ENCODE measurements at regions not wholly inside any gene's neighbourhood (a gene's known extent, or its start where the extent isn't known, plus 50 kb on each side); places are given as distances from the start of the nearest gene placed in this dataset.
"Not testable (repeated sequence)": the region's sequence is repeated elsewhere in the genome, so short reads cannot be mapped to it uniquely, and the experiment has no call there.

- H3K27ac ChIP-seq (ENCODE audit: low read depth, low read length), result no peak overlapping the region
- H3K27me3 ChIP-seq (ENCODE audit: control insufficient read depth, insufficient read depth, low read length), result no peaks in the 10 kb centered on the region
- H3K4me1 ChIP-seq (ENCODE audit: control insufficient read depth, insufficient read depth, low read length), result no peaks in the 10 kb centered on the region
- no peaks in the 10 kb centered on the region for H3K36me3 ChIP-seq (ENCODE audit: control insufficient read depth, insufficient read depth, low read length)
- H3K4me3 ChIP-seq (ENCODE audit: low read depth, low read length), result no peak overlapping the region
- H3K9me3 ChIP-seq (ENCODE audit: control insufficient read depth, insufficient read depth, low read length), result no peaks in the 10 kb centered on the region
- DNase-seq (ENCODE audit: low read depth in 4 of 6, low spot score in 6 of 6), result no peak
- WGBS (ENCODE audit: insufficient coverage), result 43% methylated on average over 1 of the region's 2 CpGs
Measured at GRCh38 chr6:76770281-76770680, 693.0 kb downstream of the HTR1B start.

- Histone ChIP-seq H3K27ac (ENCODE audit: low read depth, low read length) (no peak overlapping the region), H3K4me1 (ENCODE audit: control insufficient read depth, insufficient read depth, low read length) (no peaks in the 10 kb centered on the region), H3K36me3 (ENCODE audit: control insufficient read depth, insufficient read depth, low read length) (no peaks in the 10 kb centered on the region), H3K4me3 (ENCODE audit: low read depth, low read length) (no peak overlapping the region), H3K27me3 (ENCODE audit: control insufficient read depth, insufficient read depth, low read length) (no peaks in the 10 kb centered on the region), H3K9me3 (ENCODE audit: control insufficient read depth, insufficient read depth, low read length) (no peaks in the 10 kb centered on the region)
- no CpG with 5 or more reads among the region's 2 CpGs for whole genome bisulfite sequencing (ENCODE audit: insufficient coverage)
- no peak for DNase-seq (ENCODE audit: low read depth in 4 of 6, low spot score in 6 of 6)
Measured at GRCh38 chr6:76768556-76768955, 694.7 kb downstream of the HTR1B start.

GRCh38 chr6:76764057-76764456 is 691.6 kb upstream of the IMPG1 start:
- no peaks in the 10 kb centered on the region for H3K36me3 ChIP-seq (ENCODE audit: control insufficient read depth, insufficient read depth, low read length)
- H3K27ac ChIP-seq (ENCODE audit: low read depth, low read length), result no peak overlapping the region
- no peaks in the 10 kb centered on the region for H3K27me3 ChIP-seq (ENCODE audit: control insufficient read depth, insufficient read depth, low read length)
- no peak for DNase-seq (ENCODE audit: low read depth in 4 of 6, low spot score in 6 of 6)
- no peaks in the 10 kb centered on the region for H3K4me1 ChIP-seq (ENCODE audit: control insufficient read depth, insufficient read depth, low read length)
- no peaks in the 10 kb centered on the region for H3K9me3 ChIP-seq (ENCODE audit: control insufficient read depth, insufficient read depth, low read length)
- no CpG with 5 or more reads among the region's 2 CpGs for WGBS (ENCODE audit: insufficient coverage)
- no peak overlapping the region for H3K4me3 ChIP-seq (ENCODE audit: low read depth, low read length)

- Histone ChIP-seq H3K27ac (ENCODE audit: low read depth, low read length) (no peak overlapping the region), H3K4me3 (ENCODE audit: low read depth, low read length) (no peak overlapping the region), H3K27me3 (ENCODE audit: control insufficient read depth, insufficient read depth, low read length) (no peaks in the 10 kb centered on the region), H3K36me3 (ENCODE audit: control insufficient read depth, insufficient read depth, low read length) (no peaks in the 10 kb centered on the region), H3K9me3 (ENCODE audit: control insufficient read depth, insufficient read depth, low read length) (no peaks in the 10 kb centered on the region), H3K4me1 (ENCODE audit: control insufficient read depth, insufficient read depth, low read length) (no peaks in the 10 kb centered on the region)
- WGBS (ENCODE audit: insufficient coverage), result 89% methylated on average over 1 of the region's 2 CpGs
- no peak for DNase-seq (ENCODE audit: low read depth in 4 of 6, low spot score in 6 of 6)
Measured at GRCh38 chr6:76752841-76753240, 680.4 kb upstream of the IMPG1 start.

- not testable (repeated sequence) for H3K9me3 ChIP-seq (ENCODE audit: control insufficient read depth, insufficient read depth, low read length); H3K27ac ChIP-seq (ENCODE audit: low read depth, low read length); H3K36me3 ChIP-seq (ENCODE audit: control insufficient read depth, insufficient read depth, low read length); H3K4me1 ChIP-seq (ENCODE audit: control insufficient read depth, insufficient read depth, low read length); H3K27me3 ChIP-seq (ENCODE audit: control insufficient read depth, insufficient read depth, low read length); DNase-seq (ENCODE audit: low read depth in 4 of 6, low spot score in 6 of 6); H3K4me3 ChIP-seq (ENCODE audit: low read depth, low read length)
- no CpG with 5 or more reads among the region's 3 CpGs for WGBS (ENCODE audit: insufficient coverage)
Measured at GRCh38 chr6:76745388-76745787, 672.9 kb upstream of the IMPG1 start.

- not testable (repeated sequence) for H3K36me3 ChIP-seq (ENCODE audit: control insufficient read depth, insufficient read depth, low read length); H3K4me1 ChIP-seq (ENCODE audit: control insufficient read depth, insufficient read depth, low read length); H3K27ac ChIP-seq (ENCODE audit: low read depth, low read length); DNase-seq (ENCODE audit: low read depth in 4 of 6, low spot score in 6 of 6); H3K4me3 ChIP-seq (ENCODE audit: low read depth, low read length); H3K27me3 ChIP-seq (ENCODE audit: control insufficient read depth, insufficient read depth, low read length); H3K9me3 ChIP-seq (ENCODE audit: control insufficient read depth, insufficient read depth, low read length)
- 93% methylated on average over 21 of the region's 38 CpGs for WGBS (ENCODE audit: insufficient coverage)
Measured at GRCh38 chr6:76744151-76744720, 671.8 kb upstream of the IMPG1 start.

- no peak for DNase-seq (ENCODE audit: low read depth in 4 of 6, low spot score in 6 of 6)
- 100% methylated on average over 1 of the region's 2 CpGs for WGBS (ENCODE audit: insufficient coverage)
Measured at GRCh38 chr6:76742919-76743318, 670.5 kb upstream of the IMPG1 start.

GRCh38 chr6:76719449-76719848 is 647.0 kb upstream of the IMPG1 start:
- H3K9me3 ChIP-seq (ENCODE audit: control insufficient read depth, insufficient read depth, low read length), result no peaks in the 10 kb centered on the region
- no peaks in the 10 kb centered on the region for H3K36me3 ChIP-seq (ENCODE audit: control insufficient read depth, insufficient read depth, low read length)
- H3K4me1 ChIP-seq (ENCODE audit: control insufficient read depth, insufficient read depth, low read length), result no peaks in the 10 kb centered on the region
- no peak overlapping the region for H3K27ac ChIP-seq (ENCODE audit: low read depth, low read length)
- no peak for DNase-seq (ENCODE audit: low read depth in 4 of 6, low spot score in 6 of 6)
- no CpG with 5 or more reads among the region's 1 CpG for WGBS (ENCODE audit: insufficient coverage)
- no peaks in the 10 kb centered on the region for H3K27me3 ChIP-seq (ENCODE audit: control insufficient read depth, insufficient read depth, low read length)
- no peak overlapping the region for H3K4me3 ChIP-seq (ENCODE audit: low read depth, low read length)

More at GRCh38 chr6:76742919-76743318, 670.5 kb upstream of the IMPG1 start:
- no peak overlapping the region for H3K27ac ChIP-seq (ENCODE audit: low read depth, low read length)
- H3K27me3 ChIP-seq (ENCODE audit: control insufficient read depth, insufficient read depth, low read length), result no peaks in the 10 kb centered on the region
- no peaks in the 10 kb centered on the region for H3K4me1 ChIP-seq (ENCODE audit: control insufficient read depth, insufficient read depth, low read length)
- no peaks in the 10 kb centered on the region for H3K9me3 ChIP-seq (ENCODE audit: control insufficient read depth, insufficient read depth, low read length)
- H3K4me3 ChIP-seq (ENCODE audit: low read depth, low read length), result no peak overlapping the region
- no peaks in the 10 kb centered on the region for H3K36me3 ChIP-seq (ENCODE audit: control insufficient read depth, insufficient read depth, low read length)

GRCh38 chr6:76708641-76709331 is 636.3 kb upstream of the IMPG1 start:
- 93% methylated on average over 4 of the region's 5 CpGs for whole genome bisulfite sequencing (ENCODE audit: insufficient coverage)
- Histone ChIP-seq H3K4me1 (ENCODE audit: control insufficient read depth, insufficient read depth, low read length) (no peaks in the 10 kb centered on the region), H3K27ac (ENCODE audit: low read depth, low read length) (no peak overlapping the region), H3K27me3 (ENCODE audit: control insufficient read depth, insufficient read depth, low read length) (no peaks in the 10 kb centered on the region), H3K4me3 (ENCODE audit: low read depth, low read length) (no peak overlapping the region), H3K9me3 (ENCODE audit: control insufficient read depth, insufficient read depth, low read length) (no peaks in the 10 kb centered on the region), H3K36me3 (ENCODE audit: control insufficient read depth, insufficient read depth, low read length) (no peaks in the 10 kb centered on the region)
- DNase-seq (ENCODE audit: low read depth in 4 of 6, low spot score in 6 of 6), result no peak

GRCh38 chr6:76707630-76708029 is 635.2 kb upstream of the IMPG1 start:
- Histone ChIP-seq H3K9me3 (ENCODE audit: control insufficient read depth, insufficient read depth, low read length) (no peaks in the 10 kb centered on the region), H3K36me3 (ENCODE audit: control insufficient read depth, insufficient read depth, low read length) (no peaks in the 10 kb centered on the region), H3K4me1 (ENCODE audit: control insufficient read depth, insufficient read depth, low read length) (no peaks in the 10 kb centered on the region), H3K4me3 (ENCODE audit: low read depth, low read length) (no peak overlapping the region), H3K27me3 (ENCODE audit: control insufficient read depth, insufficient read depth, low read length) (no peaks in the 10 kb centered on the region), H3K27ac (ENCODE audit: low read depth, low read length) (no peak overlapping the region)
- no peak for DNase-seq (ENCODE audit: low read depth in 4 of 6, low spot score in 6 of 6)

Data from spinal cord (tissue), 9 donors.